Suprapubic skin (tissue), 4 donors: ENCODE measurements at regions not wholly inside any gene's neighbourhood (a gene's known extent, or its start where the extent isn't known, plus 50 kb on each side); places are given as distances from the start of the nearest gene placed in this dataset.

Experiments used
- DNase-seq, 2 donors: peaks; one replicate each; pipeline ENCODE4 v3.0.0-alpha.2; 2019; ENCODE audit warnings: low spot score in 2 of 2
- H3K27ac ChIP-seq: fragments of 200-600 bp; sonication (generic); one replicate; pipeline ENCODE4 v1.5.1; 2019
- H3K27me3 ChIP-seq: fragments of 200-600 bp; sonication (generic); one replicate; pipeline ENCODE4 v1.5.1; 2019
- H3K36me3 ChIP-seq: fragments of 200-600 bp; sonication (generic); one replicate; pipeline ENCODE4 v1.5.1; 2019
- H3K4me1 ChIP-seq: fragments of 200-600 bp; sonication (generic); one replicate; pipeline ENCODE4 v1.5.1; 2019
- H3K4me3 ChIP-seq: fragments of 200-600 bp; sonication (generic); one replicate; pipeline ENCODE4 v1.5.1; 2019; ENCODE audit warnings: mild to moderate bottlenecking
- H3K9me3 ChIP-seq: fragments of 200-600 bp; sonication (generic); one replicate; pipeline ENCODE4 v1.5.1; 2019
- CTCF ChIP-seq, 2 donors: fragments of 200-600 bp in 1 of 2; fragments of 450-650 bp in 1 of 2; sonication (generic) in 1 of 2; IDR thresholded peaks; one replicate each; pipeline ENCODE4 v1.5.1; 2016 to 2019; ENCODE audit warnings: antibody characterized with exemption in 2 of 2, mild to moderate bottlenecking in 1 of 2, moderate library complexity in 1 of 2
- EP300 ChIP-seq: sonication (generic); formaldehyde crosslinking; IDR thresholded peaks from one replicate; pipeline ENCODE4 v1.6.1; 2017; ENCODE audit warnings: antibody characterized with exemption
- POLR2A ChIP-seq, 2 donors: fragments of 450-650 bp; IDR thresholded peaks; one replicate each; pipeline ENCODE4 v1.6.1; 2017; ENCODE audit warnings: antibody characterized with exemption in 2 of 2, mild to moderate bottlenecking in 2 of 2, moderate library complexity in 2 of 2
- POLR2AphosphoS5 ChIP-seq, 3 donors: sonication (generic); formaldehyde crosslinking; IDR thresholded peaks; one replicate each; pipeline ENCODE4 v1.6.1; 2017; ENCODE audit warnings: antibody characterized with exemption in 3 of 3
- WGBS: methylation state at CpG from one replicate; pipeline ENCODE4 v1.1.5; 2018; 5-methylcytosine and 5-hydroxymethylcytosine counted together

DNA sequence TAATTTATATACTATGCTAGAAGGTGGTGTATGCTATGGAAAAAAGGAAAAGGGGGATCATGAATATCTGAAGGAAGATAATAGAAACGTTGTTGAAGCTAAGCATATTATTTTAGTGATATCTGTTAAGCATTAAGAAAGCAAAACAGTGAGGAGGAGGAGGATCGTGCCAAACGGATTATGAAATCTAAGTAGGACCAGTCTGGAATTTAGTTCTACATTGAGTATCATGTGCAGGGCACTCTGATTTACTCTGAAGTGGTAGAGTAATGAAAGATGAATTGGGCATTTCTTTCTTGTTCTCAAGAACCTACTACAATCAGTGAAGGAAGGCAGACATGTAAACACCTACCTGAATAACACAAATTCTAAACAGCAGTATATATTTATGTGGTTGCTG, 195.3 kb downstream of the CYB561 start:
- H3K4me1 ChIP-seq, result peaks cover 9% of the 10 kb centered on the region
- H3K27ac ChIP-seq, result no peak overlapping the region
- H3K27me3 ChIP-seq, result no peaks in the 10 kb centered on the region
- no peaks in the 10 kb centered on the region for H3K9me3 ChIP-seq
- H3K36me3 ChIP-seq, result no peaks in the 10 kb centered on the region
- H3K4me3 ChIP-seq, result no peak overlapping the region
- no peak for DNase-seq
- no peak for TF ChIP-seq POLR2A (IDR thresholded peaks at IDR 0.05)
- no peak for TF ChIP-seq CTCF (IDR thresholded peaks at IDR 0.05)
- TF ChIP-seq POLR2AphosphoS5 (IDR thresholded peaks at IDR 0.05), result no peak
- 48% methylated on average over 3 of the region's 3 CpGs for WGBS

DNA sequence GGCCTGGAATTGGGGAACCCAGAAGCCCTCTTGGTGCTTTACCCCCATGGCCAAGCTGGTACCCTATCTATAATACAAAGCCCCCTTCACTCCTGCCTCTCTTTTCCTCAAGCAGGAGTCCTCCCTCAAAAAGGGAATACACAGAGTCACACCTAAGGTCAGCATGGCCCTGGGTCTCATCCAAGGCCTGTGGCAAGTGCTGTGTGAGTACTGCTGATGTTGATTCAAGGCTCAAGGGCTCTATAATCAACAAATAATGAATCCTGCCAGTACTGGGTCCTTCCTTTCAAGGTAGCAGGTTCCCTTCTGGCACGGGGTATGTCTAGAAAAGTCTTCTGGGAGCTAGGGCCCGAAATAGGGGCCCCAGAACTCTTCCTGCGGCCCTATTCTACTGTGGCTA, 187.3 kb downstream of the CYB561 start:
- Histone ChIP-seq H3K4me1 (no peaks in the 10 kb centered on the region), H3K27me3 (no peaks in the 10 kb centered on the region), H3K9me3 (no peaks in the 10 kb centered on the region), H3K27ac (no peak overlapping the region), H3K4me3 (no peak overlapping the region), H3K36me3 (peaks cover 4% of the 10 kb centered on the region)
- no peak for TF ChIP-seq EP300
- TF ChIP-seq CTCF (IDR thresholded peaks at IDR 0.05), result no peak
- TF ChIP-seq POLR2A (IDR thresholded peaks at IDR 0.05), result no peak
- TF ChIP-seq POLR2AphosphoS5 (IDR thresholded peaks at IDR 0.05), result no peak
- 100% methylated on average over 3 of the region's 3 CpGs for WGBS
- no peak for DNase-seq

DNA sequence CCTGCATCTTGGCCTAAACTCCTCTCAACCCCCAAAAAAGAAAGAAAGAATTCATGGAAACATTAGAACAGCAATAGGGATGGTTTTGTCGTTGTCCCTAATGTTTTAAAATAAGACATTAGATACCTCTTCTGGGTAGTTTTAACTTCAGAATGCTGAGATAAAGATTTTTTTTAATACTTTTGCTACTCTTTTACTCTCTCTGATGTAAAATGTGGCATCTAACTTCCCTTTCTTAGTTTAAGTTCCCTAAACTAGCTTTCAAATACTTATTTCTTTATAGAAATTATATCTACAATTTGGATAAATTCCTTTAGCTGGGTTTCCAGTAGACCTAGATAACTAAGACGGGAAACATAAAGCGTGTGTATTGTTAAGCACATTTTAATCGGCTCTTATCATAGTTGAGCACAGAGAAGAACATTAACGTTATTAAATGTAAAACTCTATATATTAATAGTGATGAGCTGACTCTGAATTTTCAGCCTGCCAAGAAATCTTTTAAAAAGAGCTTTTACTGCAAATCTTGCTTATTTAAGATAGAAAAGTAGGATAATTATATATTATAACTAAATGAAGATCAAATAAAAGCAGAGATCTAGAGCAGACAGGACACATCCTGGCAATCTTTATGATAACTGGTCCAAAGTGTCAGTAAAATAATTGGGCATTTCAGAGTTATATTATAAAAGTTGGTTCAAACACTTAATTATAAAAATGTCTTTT, 183.2 kb downstream of the CYB561 start:
- Histone ChIP-seq H3K27ac (no peak overlapping the region), H3K9me3 (no peaks in the 10 kb centered on the region), H3K27me3 (no peaks in the 10 kb centered on the region), H3K4me3 (no peak overlapping the region), H3K36me3 (peaks cover 7% of the 10 kb centered on the region), H3K4me1 (no peaks in the 10 kb centered on the region)
- WGBS, result 90% methylated on average over 5 of the region's 5 CpGs
- TF ChIP-seq EP300 (no peak), CTCF (IDR thresholded peaks at IDR 0.05) (no peak), POLR2AphosphoS5 (IDR thresholded peaks at IDR 0.05) (no peak), POLR2A (IDR thresholded peaks at IDR 0.05) (no peak)
- DNase-seq, result no peak

GRCh38 chr17:63265526-63265925, 180.6 kb downstream of the CYB561 start:
- TF ChIP-seq POLR2AphosphoS5 (IDR thresholded peaks at IDR 0.05) (no peak), CTCF (IDR thresholded peaks at IDR 0.05) (no peak), POLR2A (IDR thresholded peaks at IDR 0.05) (no peak), EP300 (no peak)
- DNase-seq, result no peak
- no peaks in the 10 kb centered on the region for H3K9me3 ChIP-seq
- H3K27ac ChIP-seq, result no peak overlapping the region
- H3K4me1 ChIP-seq, result no peaks in the 10 kb centered on the region
- peaks cover 8% of the 10 kb centered on the region for H3K36me3 ChIP-seq
- H3K4me3 ChIP-seq, result no peak overlapping the region
- no peaks in the 10 kb centered on the region for H3K27me3 ChIP-seq

DNA sequence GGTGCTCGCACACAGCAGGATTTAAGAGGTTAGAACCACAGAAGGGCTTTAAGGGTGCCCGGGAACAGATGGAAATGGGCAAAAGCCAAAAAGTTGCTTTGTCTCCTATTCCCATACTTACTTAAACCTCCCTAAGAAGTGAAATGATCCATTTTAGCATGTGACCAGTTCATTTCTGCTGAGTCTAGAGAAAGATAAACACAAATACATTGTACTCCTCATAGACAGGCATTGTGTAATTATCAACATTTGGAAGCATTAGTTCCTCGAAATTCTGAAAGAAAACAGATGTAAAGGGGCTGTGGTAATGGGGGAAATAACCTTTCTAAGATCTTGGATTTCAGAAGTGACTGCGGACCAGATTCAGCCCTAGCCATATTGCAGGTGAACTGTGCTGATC, 178.3 kb downstream of the CYB561 start:
- DNase-seq, result no peak
- Histone ChIP-seq H3K9me3 (no peaks in the 10 kb centered on the region), H3K36me3 (peaks cover 8% of the 10 kb centered on the region), H3K4me3 (no peak overlapping the region), H3K4me1 (no peaks in the 10 kb centered on the region), H3K27ac (no peak overlapping the region), H3K27me3 (no peaks in the 10 kb centered on the region)
- WGBS, result 81% methylated on average over 4 of the region's 4 CpGs
- no peak for TF ChIP-seq POLR2AphosphoS5 (IDR thresholded peaks at IDR 0.05)
- no peak for TF ChIP-seq CTCF (IDR thresholded peaks at IDR 0.05)
- TF ChIP-seq POLR2A (IDR thresholded peaks at IDR 0.05), result no peak
- no peak for TF ChIP-seq EP300
